K562 (cell line): ENCODE measurements at regions not wholly inside any gene's neighbourhood (a gene's known extent, or its start where the extent isn't known, plus 50 kb on each side); places are given as distances from the start of the nearest gene placed in this dataset.

Experiments used
- ATAC-seq: fragments of 200-7000 bp; cut with Tn5 transposase; 3 replicates; pipeline ENCODE4 v1.9.1; 2020; ENCODE audit warnings: moderate library complexity
- BruUV-seq: library from RNA; stranded (reverse); fragments of 400-500 nt; replicated peaks from 2 replicates; lab custom pipeline; 2021; lab: Mats Ljungman, UMichigan
- CTCF ChIA-PET: fragments of 300-600 bp; formaldehyde crosslinking; extraction: SDS; loops from one replicate; lab custom pipeline; 2021; ENCODE audit warnings: low intra/inter-chr PET ratio; lab: Yijun Ruan, JAX
- POLR2A ChIA-PET: fragments of 300-600, 350-650 bp; sonication (Branson Sonifier 250); formaldehyde crosslinking; extraction: SDS; loops from one replicate; lab custom pipeline; 2021; ENCODE audit warnings: antibody characterized with exemption, inconsistent platforms; lab: Yijun Ruan, JAX
- DNase-seq, 4 experiments: peaks; one replicate each; pipeline versions ENCODE4 v3.0.0 to v3.0.0-alpha.2; 2011 to 2018; ENCODE audit warnings: low spot score in 3 of 4, mixed read lengths in 3 of 4; ENCODE audit errors: extremely low read depth in 1 of 4
- FAIRE-seq: peaks from 2 replicates; lab custom pipeline; 2011; peaks lifted over from hg19 to GRCh38; lab: Jason Lieb, UNC
- H2AFZ ChIP-seq: 2 replicates; pipeline ENCODE4 v1.6.0; 2011; ENCODE audit warnings: low read depth, low read length, control low read depth, inconsistent platforms
- H3K27ac ChIP-seq: fragments of 200-600 bp; 3 replicates; pipeline ENCODE4 v1.8.0; 2011; ENCODE audit warnings: low read depth, mild to moderate bottlenecking, control low read depth, inconsistent platforms, low read length, moderate library complexity, mixed read lengths; ENCODE audit errors: extremely low read depth
- H3K27me3 ChIP-seq, 2 experiments: fragments of 300-600 bp in 1 of 2; 2 replicates in 1 of 2; 3 replicates in 1 of 2; pipeline versions ENCODE4 v1.6.0 to v1.8.0; 2011; ENCODE audit warnings: inconsistent platforms in 2 of 2, low read length in 2 of 2, mild to moderate bottlenecking in 1 of 2, mixed read lengths in 1 of 2, moderate library complexity in 1 of 2; ENCODE audit not compliant: control insufficient read depth in 2 of 2, insufficient read depth in 2 of 2
- H3K36me3 ChIP-seq: fragments of 300-600 bp; 3 replicates; pipeline ENCODE4 v1.8.0; 2011; ENCODE audit warnings: mild to moderate bottlenecking, low read length, inconsistent platforms; ENCODE audit not compliant: control insufficient read depth, insufficient read depth
- H3K4me1 ChIP-seq, 2 experiments: fragments of 200-600 bp in 1 of 2; replicated peaks in 1 of 2; 2 replicates in 1 of 2; 3 replicates in 1 of 2; pipeline versions ENCODE4 v1.5.1 to v1.8.0; 2011; ENCODE audit warnings: inconsistent platforms in 2 of 2, low read length in 2 of 2, mild to moderate bottlenecking in 1 of 2, mixed read lengths in 1 of 2, moderate library complexity in 1 of 2; ENCODE audit not compliant: control insufficient read depth in 2 of 2, insufficient read depth in 2 of 2
- H3K4me2 ChIP-seq: 2 replicates; pipeline ENCODE4 v1.6.1; 2011; ENCODE audit warnings: low read length, control low read depth, inconsistent platforms, mixed read lengths; ENCODE audit not compliant: insufficient read depth
- H3K4me3 ChIP-seq: fragments of 200-600 bp; sonication (generic), shearing (Covaris generic); 2 replicates; pipeline ENCODE4 v1.5.1; 2016; ENCODE audit warnings: control low read depth, inconsistent platforms
- H3K79me2 ChIP-seq: fragments of 200-600 bp; 3 replicates; pipeline ENCODE4 v1.8.0; 2011; ENCODE audit warnings: low read length, inconsistent platforms; ENCODE audit not compliant: control insufficient read depth, insufficient read depth
- H3K9ac ChIP-seq, 2 experiments: 2 replicates each; pipeline versions ENCODE4 v1.6.0 to v1.6.1; 2011; ENCODE audit warnings: low read depth in 2 of 2, low read length in 2 of 2, control low read depth in 1 of 2, inconsistent platforms in 1 of 2, mild to moderate bottlenecking in 1 of 2, mixed read lengths in 1 of 2; ENCODE audit not compliant: insufficient read depth in 1 of 2
- H3K9me1 ChIP-seq: one replicate; pipeline ENCODE4 v1.6.0; 2011; ENCODE audit warnings: inconsistent platforms, mild to moderate bottlenecking, low read length, moderate library complexity; ENCODE audit not compliant: control insufficient read depth, insufficient read depth
- H3K9me3 ChIP-seq: replicated peaks from 2 replicates; pipeline ENCODE4 v1.5.1; 2011; ENCODE audit warnings: low read depth, low read length, inconsistent platforms; ENCODE audit not compliant: control insufficient read depth, insufficient read depth
- H4K20me1 ChIP-seq: replicated peaks from 2 replicates; pipeline ENCODE4 v1.6.1; 2011; ENCODE audit warnings: low read length, inconsistent platforms, mixed read lengths; ENCODE audit not compliant: control insufficient read depth, insufficient read depth
- EGR1 ChIP-seq: fragments of 450-650 bp; conservative IDR thresholded peaks from 2 replicates; pipeline ENCODE4 v1.6.1; 2017; ENCODE audit warnings: mild to moderate bottlenecking
- ELF4 ChIP-seq: fragments of 450-650 bp; formaldehyde crosslinking; IDR thresholded peaks from 2 replicates; pipeline ENCODE4 v1.4.0; 2022; ENCODE audit warnings: missing genetic modification characterization
- ELK3 ChIP-seq: fragments of 450-650 bp; formaldehyde crosslinking; IDR thresholded peaks from 2 replicates; pipeline ENCODE4 v1.4.0; 2020; ENCODE audit warnings: mild to moderate bottlenecking
- EZH2 ChIP-seq: IDR thresholded peaks from 2 replicates; pipeline ENCODE4 v1.6.1; 2012; ENCODE audit warnings: low read depth, mild to moderate bottlenecking, inconsistent platforms, low read length, borderline replicate concordance
- FOXJ3 ChIP-seq: sonication (generic); formaldehyde crosslinking; IDR thresholded peaks from 2 replicates; pipeline ENCODE4 v1.4.0; 2020; ENCODE audit warnings: mild to moderate bottlenecking, missing genetic modification reagents
- MYBL2 ChIP-seq, 2 experiments: fragments of 450-650 bp in 1 of 2; sonication (generic) in 1 of 2; formaldehyde crosslinking in 1 of 2; IDR thresholded peaks; 2 replicates each; pipeline versions ENCODE4 v1.6.1 to v1.8.1; 2017 to 2022; ENCODE audit warnings: borderline replicate concordance in 1 of 2, inconsistent platforms in 1 of 2, low read depth in 1 of 2, mild to moderate bottlenecking in 1 of 2, missing genetic modification reagents in 1 of 2, moderate library complexity in 1 of 2
- NFIC ChIP-seq: fragments of 450-650 bp; IDR thresholded peaks from 2 replicates; pipeline ENCODE4 v1.6.1; 2017; ENCODE audit warnings: mild to moderate bottlenecking, inconsistent platforms
- RCOR1 ChIP-seq, 2 experiments: IDR thresholded peaks; 2 replicates each; pipeline ENCODE4 v1.6.1; 2012; ENCODE audit warnings: low read depth in 2 of 2, low read length in 2 of 2, borderline replicate concordance in 1 of 2, improper control_type of control experiment in 1 of 2
- RREB1 ChIP-seq: fragments of 250-450 bp; sonication (Bioruptor Pico); IDR thresholded peaks from 2 replicates; pipeline ENCODE4 v1.4.0; 2020
- SP1 ChIP-seq: sonication (generic); formaldehyde crosslinking; IDR thresholded peaks from 2 replicates; pipeline ENCODE4 v1.8.1; 2022; ENCODE audit warnings: mild to moderate bottlenecking, missing genetic modification reagents
- ZNF143 ChIP-seq: sonication (generic); formaldehyde crosslinking; IDR thresholded peaks from 2 replicates; pipeline ENCODE4 v1.9.0; 2022; ENCODE audit warnings: mild to moderate bottlenecking, missing genetic modification reagents
- ZNF436 ChIP-seq: fragments of 250-450, 450-650 bp; sonication (Bioruptor Pico); formaldehyde crosslinking; IDR thresholded peaks from 2 replicates; pipeline ENCODE4 v1.7.0; 2020; ENCODE audit warnings: mild to moderate bottlenecking
- ZNF639 ChIP-seq, 2 experiments: fragments of 200-800 bp in 1 of 2; sonication (Bioruptor generic) in 1 of 2; sonication (generic) in 1 of 2; formaldehyde crosslinking in 1 of 2; IDR thresholded peaks in 1 of 2; conservative IDR thresholded peaks in 1 of 2; 2 replicates each; pipeline versions ENCODE4 v1.5.0 to v1.6.1; 2016 to 2020; ENCODE audit warnings: missing compliant biosample characterization in 1 of 2, missing genetic modification characterization in 1 of 2, missing genetic modification reagents in 1 of 2
- WGBS: fragments of 100-300 bp; shearing (Covaris generic); methylation state at CpG from one replicate; pipeline ENCODE4 v1.1.6; 2016; ENCODE audit warnings: low coverage, mixed read lengths; ENCODE audit not compliant: insufficient coverage; ENCODE audit errors: missing lambda C conversion rate; 5-methylcytosine and 5-hydroxymethylcytosine counted together
- in situ Hi-C: fragments of 300-500 bp; cut with MboI; formaldehyde crosslinking; loops from 4 replicates; pipeline ENCODE4 v1.15.0; 2018; ENCODE audit warnings: inconsistent platforms, mixed read lengths
- intact Hi-C: fragments of 100-400 bp; cut with micrococcal nuclease; formaldehyde crosslinking; loops from 2 replicates; pipeline ENCODE4 v1.14.2; 2022

- TF ChIP-seq EZH2, result no peak
- TF ChIP-seq RCOR1 (IDR thresholded peaks at IDR 0.05; ENCODE audit: borderline replicate concordance in 1 of 2, low read depth in 2 of 2, low read length in 2 of 2), result no peak
- TF ChIP-seq NFIC, result no peak
- no peak for TF ChIP-seq ELF4
- no peak for TF ChIP-seq ZNF639 (CRISPR knock-in tag; conservative IDR thresholded peaks at IDR 0.05 in 1 of 2, IDR thresholded peaks at IDR 0.05 in 1 of 2)
- TF ChIP-seq MYBL2 (IDR thresholded peaks at IDR 0.05; ENCODE audit: low read depth), result no peak
- TF ChIP-seq MYBL2 (CRISPR knock-in tag; IDR thresholded peaks at IDR 0.05; ENCODE audit: borderline replicate concordance), result no peak
Observed at GRCh38 chr10:8594176-8594575, 539.7 kb downstream of the GATA3 start (continued).

GRCh38 chr10:8594711-8595110 is 540.2 kb downstream of the GATA3 start:
- POLR2A ChIA-PET, result no interaction called here
- no peak overlapping the region for H2AFZ ChIP-seq
- H3K27me3 ChIP-seq, result no peaks in the 10 kb centered on the region
- no peaks in the 10 kb centered on the region for H3K36me3 ChIP-seq
- no peak for FAIRE-seq
- WGBS, result 0% methylated on average over 5 of the region's 5 CpGs
- H3K4me1 ChIP-seq, result no peaks in the 10 kb centered on the region
- BruUV-seq, result no TSS peak
- H4K20me1 ChIP-seq, result no peaks in the 10 kb centered on the region
- H3K9ac ChIP-seq, result no peak overlapping the region
- no peaks in the 10 kb centered on the region for H3K9me1 ChIP-seq
- no peaks in the 10 kb centered on the region for H3K9me3 ChIP-seq
- H3K4me3 ChIP-seq, result no peak overlapping the region
- CTCF ChIA-PET, result no interaction called here
- H3K79me2 ChIP-seq, result no peaks in the 10 kb centered on the region
- no peak for DNase-seq
- intact Hi-C loops, result no loop called here
- H3K27ac ChIP-seq, result no peak overlapping the region
- H3K4me2 ChIP-seq, result no peak overlapping the region
- no peak for ATAC-seq
- in situ Hi-C loops, result no loop called here
- no peak for TF ChIP-seq EGR1
- no peak for TF ChIP-seq ELK3
- no peak for TF ChIP-seq ZNF436 (CRISPR knock-in tag)
- no peak for TF ChIP-seq SP1
- no peak for TF ChIP-seq ZNF143 (CRISPR knock-in tag)
- no peak for TF ChIP-seq RREB1 (CRISPR knock-in tag)
- no peak for TF ChIP-seq FOXJ3 (CRISPR knock-in tag)
